OCI-LY3 (cell line): ENCODE measurements at regions not wholly inside any gene's neighbourhood (a gene's known extent, or its start where the extent isn't known, plus 50 kb on each side); places are given as distances from the start of the nearest gene placed in this dataset.

Experiments used
- H2AFZ ChIP-seq: fragments of 200-600, 300-600 bp; shearing (Covaris generic); 2 replicates; pipeline ENCODE4 v1.6.0; 2014; ENCODE audit warnings: antibody characterized with exemption, low read depth, low read length
- H3K27ac ChIP-seq: fragments of 200-600, 300-600 bp; sonication (generic); 2 replicates; pipeline ENCODE4 v1.5.1; 2014; ENCODE audit warnings: mild to moderate bottlenecking, low read length, moderate library complexity, mixed read lengths
- H3K27me3 ChIP-seq: fragments of 200-600, 300-600 bp; sonication (generic); 2 replicates; pipeline ENCODE4 v1.6.1; 2014; ENCODE audit warnings: low read depth, low read length, mixed read lengths
- H3K36me3 ChIP-seq: fragments of 200-600, 300-600 bp; sonication (generic); replicated peaks from 2 replicates; pipeline ENCODE3; 2014; ENCODE audit warnings: low read depth, low read length, mixed read lengths
- H3K4me1 ChIP-seq: fragments of 300-600, 200-600 bp; sonication (generic); 2 replicates; pipeline ENCODE4 v1.6.1; 2014; ENCODE audit warnings: low read length, mixed read lengths
- H3K4me2 ChIP-seq: fragments of 200-600, 300-600 bp; sonication (generic); 2 replicates; pipeline ENCODE4 v1.6.1; 2014; ENCODE audit warnings: low read length, mixed read lengths
- H3K4me3 ChIP-seq: fragments of 300-600, 200-600 bp; sonication (generic); 2 replicates; pipeline ENCODE4 v1.5.1; 2014; ENCODE audit warnings: antibody characterized with exemption, mild to moderate bottlenecking, low read length, moderate library complexity
- H3K79me2 ChIP-seq: fragments of 300-600, 200-600 bp; shearing (Covaris generic); 2 replicates; pipeline ENCODE4 v1.6.1; 2014; ENCODE audit warnings: mild to moderate bottlenecking, low read length, mixed read lengths
- H3K9ac ChIP-seq: fragments of 300-600, 200-600 bp; shearing (Covaris generic); 2 replicates; pipeline ENCODE4 v1.6.0; 2014; ENCODE audit warnings: mild to moderate bottlenecking, low read length, moderate library complexity
- H3K9me3 ChIP-seq: fragments of 200-600, 300-600 bp; shearing (Covaris generic); 2 replicates; pipeline ENCODE4 v1.6.1; 2014; ENCODE audit warnings: low read length, mixed read lengths; ENCODE audit not compliant: insufficient read depth
- H4K20me1 ChIP-seq: fragments of 200-600, 300-600 bp; sonication (generic); 2 replicates; pipeline ENCODE4 v1.6.1; 2016; ENCODE audit warnings: low read length, mixed read lengths; ENCODE audit not compliant: insufficient read depth
- EZH2phosphoT487 ChIP-seq: fragments of 200-600 bp; shearing (Covaris generic); IDR thresholded peaks from 2 replicates; pipeline ENCODE4 v1.6.1; 2018; ENCODE audit warnings: antibody characterized with exemption, mixed run types, low read depth
- TF ChIP-seq, protein P1 (sequence below): fragments of 200-600, 300-600 bp; sonication (generic); IDR thresholded peaks from 2 replicates; pipeline ENCODE4 v1.5.1; 2014; ENCODE audit warnings: antibody characterized with exemption, low read length, low read depth

DNA sequence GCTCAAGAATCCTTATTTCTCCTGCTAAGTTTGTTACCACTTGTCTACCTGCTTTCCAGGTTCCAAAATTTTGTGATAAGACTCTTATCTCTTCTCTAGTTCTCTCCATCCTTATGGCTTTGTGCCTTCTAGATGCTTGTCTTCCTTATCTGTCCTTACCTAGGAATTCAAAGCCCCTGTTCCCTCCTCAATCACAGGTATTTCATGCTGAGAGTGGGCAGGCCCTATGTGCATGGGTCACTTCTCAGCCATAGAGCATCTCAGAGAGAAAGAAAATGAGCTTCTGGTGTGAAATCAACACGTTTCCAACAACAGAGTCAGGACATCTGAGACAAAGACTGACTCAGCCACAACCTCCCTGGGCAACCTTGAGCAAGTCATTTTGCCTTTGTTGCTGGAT is 214.1 kb upstream of the TLE3 start:
- no peaks in the 10 kb centered on the region for H3K36me3 ChIP-seq
- no peak overlapping the region for H2AFZ ChIP-seq
- H3K4me1 ChIP-seq: peaks cover 32% of the 10 kb centered on the region
- H3K79me2 ChIP-seq: no peaks in the 10 kb centered on the region
- H3K4me2 ChIP-seq: no peak overlapping the region
- TF ChIP-seq, protein P1, sequence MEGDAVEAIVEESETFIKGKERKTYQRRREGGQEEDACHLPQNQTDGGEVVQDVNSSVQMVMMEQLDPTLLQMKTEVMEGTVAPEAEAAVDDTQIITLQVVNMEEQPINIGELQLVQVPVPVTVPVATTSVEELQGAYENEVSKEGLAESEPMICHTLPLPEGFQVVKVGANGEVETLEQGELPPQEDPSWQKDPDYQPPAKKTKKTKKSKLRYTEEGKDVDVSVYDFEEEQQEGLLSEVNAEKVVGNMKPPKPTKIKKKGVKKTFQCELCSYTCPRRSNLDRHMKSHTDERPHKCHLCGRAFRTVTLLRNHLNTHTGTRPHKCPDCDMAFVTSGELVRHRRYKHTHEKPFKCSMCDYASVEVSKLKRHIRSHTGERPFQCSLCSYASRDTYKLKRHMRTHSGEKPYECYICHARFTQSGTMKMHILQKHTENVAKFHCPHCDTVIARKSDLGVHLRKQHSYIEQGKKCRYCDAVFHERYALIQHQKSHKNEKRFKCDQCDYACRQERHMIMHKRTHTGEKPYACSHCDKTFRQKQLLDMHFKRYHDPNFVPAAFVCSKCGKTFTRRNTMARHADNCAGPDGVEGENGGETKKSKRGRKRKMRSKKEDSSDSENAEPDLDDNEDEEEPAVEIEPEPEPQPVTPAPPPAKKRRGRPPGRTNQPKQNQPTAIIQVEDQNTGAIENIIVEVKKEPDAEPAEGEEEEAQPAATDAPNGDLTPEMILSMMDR: no peak
- TF ChIP-seq EZH2phosphoT487: no peak
- no peak overlapping the region for H3K27ac ChIP-seq
- no peaks in the 10 kb centered on the region for H4K20me1 ChIP-seq
- H3K9ac ChIP-seq: no peak overlapping the region
- H3K4me3 ChIP-seq: no peak overlapping the region
- H3K27me3 ChIP-seq: no peaks in the 10 kb centered on the region
- H3K9me3 ChIP-seq: no peaks in the 10 kb centered on the region

DNA sequence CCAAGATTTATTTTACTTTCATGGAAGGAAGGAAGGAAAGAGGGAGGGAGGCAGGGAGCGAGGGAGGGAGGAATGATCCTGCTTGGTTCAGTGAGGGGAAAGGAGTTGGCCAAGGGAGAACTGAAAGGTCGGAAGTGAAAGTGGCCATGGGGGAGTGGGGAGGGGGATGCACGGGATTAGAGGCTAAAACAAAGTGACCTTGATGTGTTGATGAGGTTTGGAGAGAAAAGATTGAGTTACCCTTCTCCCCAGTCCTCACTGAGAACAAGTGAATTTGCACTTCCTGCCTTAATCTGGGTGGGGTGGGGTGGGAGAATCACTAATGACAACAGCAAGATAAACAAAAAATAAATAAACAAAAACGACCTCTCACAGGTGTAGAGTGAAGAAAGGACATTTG is 212.0 kb upstream of the TLE3 start:
- no peak overlapping the region for H3K9ac ChIP-seq
- no peak overlapping the region for H3K4me3 ChIP-seq
- no peak overlapping the region for H3K4me2 ChIP-seq
- no peaks in the 10 kb centered on the region for H3K27me3 ChIP-seq
- TF ChIP-seq, protein P1: no peak
- TF ChIP-seq EZH2phosphoT487: no peak
- H3K4me1 ChIP-seq: peaks cover 32% of the 10 kb centered on the region
- no peaks in the 10 kb centered on the region for H3K36me3 ChIP-seq
- no peak overlapping the region for H3K27ac ChIP-seq
- no peaks in the 10 kb centered on the region for H3K9me3 ChIP-seq
- no peak overlapping the region for H2AFZ ChIP-seq
- H3K79me2 ChIP-seq: no peaks in the 10 kb centered on the region
- H4K20me1 ChIP-seq: no peaks in the 10 kb centered on the region

DNA sequence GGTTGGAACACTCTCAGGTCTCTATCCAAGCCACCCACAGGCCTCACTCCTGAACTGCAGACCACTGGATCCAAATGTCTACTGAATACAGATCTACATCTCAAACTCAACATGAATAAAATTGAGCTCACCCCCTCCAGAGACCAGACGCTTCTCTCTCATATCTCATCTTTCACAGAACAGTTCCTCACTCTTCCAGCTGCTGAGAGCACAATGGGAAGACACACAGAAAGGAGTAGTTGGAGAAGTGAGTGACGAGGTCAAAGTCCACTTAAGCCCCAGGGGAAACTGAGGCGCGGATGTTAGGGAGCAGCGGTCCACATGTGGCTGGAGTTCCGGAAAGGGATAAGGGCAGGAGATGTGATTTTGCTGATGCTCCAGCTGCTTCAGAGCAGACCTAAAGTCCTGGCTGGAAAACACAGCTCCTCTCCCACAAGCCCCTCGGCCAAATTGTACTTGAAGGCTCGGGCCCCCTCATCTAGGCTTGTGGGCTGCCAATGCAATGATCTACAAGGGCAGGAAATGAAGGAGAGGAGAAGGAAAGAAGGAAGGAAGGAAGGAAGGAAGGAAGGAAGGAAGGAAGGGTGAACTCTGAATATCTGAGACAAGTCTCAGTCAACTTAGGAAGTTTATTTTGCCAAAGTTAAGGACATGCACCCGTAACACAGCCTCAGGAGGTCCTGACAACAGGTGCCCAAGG is 211.2 kb upstream of the TLE3 start:
- Histone ChIP-seq H3K9me3 (no peaks in the 10 kb centered on the region), H4K20me1 (no peaks in the 10 kb centered on the region), H3K4me2 (peak overlapping the region; percentile 60), H3K27me3 (no peaks in the 10 kb centered on the region), H3K79me2 (no peaks in the 10 kb centered on the region), H3K9ac (peak overlapping the region; percentile 40), H3K4me3 (peak overlapping the region; percentile 30), H3K36me3 (no peaks in the 10 kb centered on the region), H3K4me1 (peaks cover 32% of the 10 kb centered on the region), H3K27ac (peak overlapping the region; percentile 44), H2AFZ (no peak overlapping the region)
- TF ChIP-seq EZH2phosphoT487: no peak
- TF ChIP-seq, protein P1: no peak

DNA sequence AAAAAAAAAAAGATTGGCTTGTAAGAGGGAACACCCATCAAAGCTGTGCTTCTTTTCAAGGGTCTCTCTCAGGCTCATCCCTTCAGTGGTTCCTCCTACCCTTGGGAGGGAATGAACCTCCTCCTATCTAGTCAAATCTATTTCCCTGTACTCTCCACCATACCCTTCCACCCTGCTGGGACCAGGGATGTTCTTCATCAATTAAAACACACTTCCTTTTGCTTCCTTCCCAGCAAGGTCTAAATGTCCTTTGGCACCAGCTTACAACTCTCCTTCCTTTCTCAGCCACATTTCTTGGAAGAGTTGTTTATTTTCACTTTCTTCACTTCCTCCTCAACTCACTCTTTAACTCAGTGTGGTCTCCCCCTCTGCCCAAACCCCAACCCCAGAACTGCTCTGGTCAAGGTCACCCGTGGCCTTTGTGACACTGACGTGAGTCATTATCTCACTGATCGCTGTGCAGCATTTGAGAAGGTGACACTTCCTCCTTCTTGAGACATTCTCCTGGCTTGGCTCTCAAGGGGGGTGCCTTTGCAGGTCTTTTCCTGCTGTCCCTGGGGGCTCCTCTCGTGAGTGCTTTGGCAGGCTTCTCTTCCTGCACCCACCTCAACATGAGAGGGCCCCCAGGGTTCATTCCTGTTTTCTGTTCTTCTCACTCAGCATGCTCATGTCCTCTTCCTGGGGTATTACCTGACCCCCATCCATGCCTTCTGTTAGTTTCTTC is 210.5 kb upstream of the TLE3 start:
- H3K9ac ChIP-seq: peak overlapping the region; percentile 40
- peak overlapping the region; percentile 30 for H3K4me3 ChIP-seq
- H3K79me2 ChIP-seq: no peaks in the 10 kb centered on the region
- peak overlapping the region; percentile 60 for H3K4me2 ChIP-seq
- no peaks in the 10 kb centered on the region for H4K20me1 ChIP-seq
- 0 out of 2 replicates have a peak overlapping the region, but pooled peaks have one; percentile 10 for H2AFZ ChIP-seq
- peak overlapping the region; percentile 44 for H3K27ac ChIP-seq
- H3K36me3 ChIP-seq: no peaks in the 10 kb centered on the region
- peaks cover 32% of the 10 kb centered on the region for H3K4me1 ChIP-seq
- no peak for TF ChIP-seq EZH2phosphoT487
- TF ChIP-seq, protein P1: no peak
- H3K27me3 ChIP-seq: no peaks in the 10 kb centered on the region
- no peaks in the 10 kb centered on the region for H3K9me3 ChIP-seq
